ENCODE measurements at regions not wholly inside any gene's neighbourhood (a gene's known extent, or its start where the extent isn't known, plus 50 kb on each side); places are given as distances from the start of the nearest gene placed in this dataset.
A peak's percentile ranks its signal among the peaks of the same experiment; 100 is the strongest.

DNA sequence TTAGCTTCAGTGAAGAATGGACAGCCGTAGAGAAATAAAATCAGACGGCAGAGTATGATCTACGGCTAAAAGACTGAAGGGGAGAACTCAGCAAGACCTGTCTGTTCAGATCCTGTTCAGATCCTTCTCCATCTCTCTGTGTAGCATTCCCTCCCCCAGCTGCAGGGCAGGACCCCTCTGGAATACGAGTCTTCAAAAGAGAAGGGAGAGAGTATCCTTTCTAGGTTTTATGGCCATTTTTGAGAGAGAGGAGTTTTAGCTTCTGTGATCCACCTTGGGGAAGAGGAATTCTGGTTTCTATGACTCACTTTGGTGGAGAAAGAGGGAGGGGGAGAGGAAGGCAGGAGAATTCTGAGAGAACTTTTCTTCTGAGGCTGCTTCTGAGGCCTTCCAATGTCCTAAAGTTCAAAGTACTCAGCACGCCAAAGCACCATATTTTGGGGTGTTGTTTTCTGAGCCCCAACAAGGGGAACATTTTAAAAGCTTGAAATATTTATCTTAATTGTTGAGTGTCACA, 194.4 kb upstream of the TLE4 start:
- DNase-seq, result no peak

DNA sequence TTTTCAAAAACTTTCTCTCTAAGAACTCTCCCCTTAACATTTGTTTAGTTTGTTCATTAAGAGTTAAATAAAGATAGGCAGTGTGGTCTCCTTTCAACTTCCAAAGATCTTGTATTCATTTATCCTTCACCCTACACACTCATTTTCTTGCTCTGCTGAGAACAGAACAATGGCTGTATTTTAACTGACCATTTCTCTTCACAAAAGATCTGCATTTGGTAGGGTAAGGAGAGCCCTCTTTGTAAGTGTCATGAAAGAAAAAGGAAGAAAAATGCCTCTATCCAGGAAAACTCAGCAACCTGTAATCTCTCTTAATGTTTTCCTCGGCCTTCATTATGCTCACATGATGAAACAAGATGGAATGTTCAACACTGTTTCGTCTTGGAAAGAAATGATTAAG, 193.7 kb upstream of the TLE4 start:
- no peak for DNase-seq

- no peak for DNase-seq
These were observed 189.7 kb upstream of the TLE4 start for GRCh38 chr9:79382044-79382443.

DNA sequence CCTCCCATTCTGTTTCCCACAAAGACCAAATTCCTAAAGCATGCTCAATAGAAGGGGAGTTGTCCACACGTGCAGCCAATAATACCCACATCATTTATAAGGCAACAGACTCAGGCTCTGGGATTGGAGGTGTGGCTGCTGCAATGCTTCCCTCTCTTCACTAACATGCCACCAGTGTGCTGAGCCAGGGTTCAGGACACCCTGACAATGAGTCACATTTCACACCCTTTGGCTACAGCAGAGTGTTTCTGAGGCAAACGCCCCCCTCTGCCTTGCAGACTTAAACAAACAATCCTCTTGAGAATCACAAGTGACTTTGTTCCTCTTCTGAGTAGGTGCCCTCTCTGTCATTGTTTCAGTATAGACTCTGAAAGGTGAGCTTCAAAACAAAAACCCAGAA, 189.3 kb upstream of the TLE4 start:
- DNase-seq, result no peak

- DNase-seq, result no peak
These were observed 188.7 kb upstream of the TLE4 start for GRCh38 chr9:79383096-79383495.

- no peak for DNase-seq
These were observed 187.7 kb upstream of the TLE4 start for GRCh38 chr9:79384091-79384490.

DNA sequence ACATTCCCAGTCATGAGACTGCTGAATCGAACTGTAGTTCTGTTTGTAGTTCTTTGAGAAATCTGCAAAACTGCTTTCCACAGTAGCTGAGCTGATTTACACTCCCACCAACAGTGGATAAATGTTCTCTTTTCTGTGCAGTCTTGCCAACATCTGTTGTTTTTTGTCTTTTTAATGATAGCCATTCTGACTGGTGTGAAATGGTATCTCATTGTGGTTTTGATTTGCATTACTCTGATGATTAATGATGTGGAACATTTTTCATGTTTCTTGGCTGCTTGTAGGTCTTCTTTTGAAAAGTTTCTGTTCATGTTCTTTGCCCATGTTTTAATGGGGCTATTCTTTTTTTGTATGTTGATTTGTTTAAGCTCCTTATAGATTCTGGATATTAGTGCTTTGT, 187.3 kb upstream of the TLE4 start:
- DNase-seq, result no peak

- no peak for DNase-seq
These were observed 184.5 kb upstream of the TLE4 start for GRCh38 chr9:79387101-79387835.

DNA sequence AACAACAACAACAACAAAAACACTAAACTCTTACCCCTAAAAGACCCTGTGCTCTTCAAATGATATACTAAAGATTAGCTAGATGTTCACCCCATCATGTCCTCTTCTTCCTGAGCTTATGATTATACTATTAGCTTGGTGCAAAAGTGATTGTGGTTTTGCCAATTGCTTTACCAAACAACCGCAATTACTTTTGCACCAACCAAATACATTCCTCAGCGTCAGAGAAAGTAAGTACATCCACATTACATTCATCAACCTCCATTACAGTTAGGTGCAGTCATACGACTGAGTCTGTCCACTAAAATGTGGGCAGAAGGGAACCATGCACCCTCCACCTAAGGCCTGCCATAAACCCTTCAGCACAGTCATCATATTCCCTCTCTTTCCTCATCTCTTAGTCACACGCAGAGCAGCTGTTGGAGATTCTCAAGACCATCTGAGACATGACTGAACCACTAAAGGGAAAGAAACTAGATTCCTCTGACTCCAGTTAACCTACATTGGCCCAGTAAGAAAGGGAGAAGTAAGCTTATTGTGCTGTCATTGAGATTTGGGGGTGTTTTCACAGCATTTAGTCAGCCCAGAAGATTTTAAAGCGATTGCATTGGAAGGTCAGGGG, 181.6 kb upstream of the TLE4 start:
- DNase-seq, result no peak

DNA sequence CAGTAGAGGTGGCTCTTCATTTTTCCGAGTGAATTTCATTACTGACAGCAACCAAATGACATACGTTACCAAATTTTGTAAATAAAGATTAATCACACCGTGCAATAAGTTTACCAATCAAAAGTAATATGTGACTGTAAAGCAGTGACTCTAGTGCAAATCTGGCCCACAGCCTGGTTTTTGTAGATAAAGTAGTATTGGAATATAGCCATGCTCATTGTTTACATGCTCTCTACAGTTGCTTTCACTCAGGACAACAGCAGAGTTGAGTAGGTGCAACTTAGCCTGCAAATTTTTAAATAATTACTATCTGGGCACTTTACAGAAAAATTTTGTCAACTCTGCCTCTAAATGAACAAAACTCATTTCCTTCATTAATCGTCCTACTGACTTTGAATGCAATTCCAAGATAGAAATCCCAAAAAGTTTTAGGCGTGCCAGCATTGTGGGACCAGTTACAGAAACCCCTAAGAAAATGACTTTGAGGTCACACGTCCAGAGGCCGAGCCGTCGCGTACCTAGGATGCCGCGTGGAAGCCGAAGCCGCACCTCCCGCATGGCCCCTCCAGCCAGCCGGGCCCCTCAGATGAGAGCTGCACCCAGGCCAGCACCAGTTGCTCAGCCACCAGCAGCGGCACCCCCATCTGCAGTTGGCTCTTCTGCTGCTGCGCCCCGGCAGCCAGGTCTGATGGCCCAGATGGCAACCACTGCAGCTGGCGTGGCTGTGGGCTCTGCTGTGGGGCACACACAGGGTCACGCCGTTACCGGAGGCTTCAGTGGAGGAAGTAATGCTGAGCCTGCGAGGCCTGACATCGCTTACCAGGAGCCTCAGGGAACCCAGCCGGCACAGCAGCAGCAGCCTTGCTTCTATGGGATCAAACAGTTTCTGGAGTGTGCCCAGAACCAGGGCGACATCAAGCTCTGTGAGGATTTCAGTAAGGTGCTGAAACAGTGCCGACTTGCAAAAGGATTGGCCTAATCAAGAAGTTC, 180.7 kb upstream of the TLE4 start:
- no peak for DNase-seq

GRCh38 chr9:79395228-79395627, 176.5 kb upstream of the TLE4 start:
- no peak for DNase-seq

DNA sequence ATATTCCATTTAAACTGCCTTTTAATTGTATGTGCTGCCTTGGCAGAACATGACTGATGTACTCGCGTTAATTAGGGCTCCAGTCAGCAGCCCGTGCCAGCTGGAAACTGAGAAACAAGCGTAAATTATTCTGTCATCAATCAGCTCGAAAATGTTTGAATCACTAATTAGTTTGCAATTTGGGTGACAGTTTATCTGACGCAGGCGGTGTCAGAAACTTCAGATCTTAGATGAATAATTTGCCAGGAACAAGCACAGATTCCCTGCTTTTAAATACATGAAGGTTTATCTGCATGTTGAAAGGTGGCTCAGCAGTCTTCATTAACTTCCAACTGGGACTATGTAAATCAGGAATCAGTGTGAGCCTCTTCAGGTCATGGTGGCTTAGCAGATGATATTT, 176.0 kb upstream of the TLE4 start:
- peak; percentile 37 for DNase-seq

DNA sequence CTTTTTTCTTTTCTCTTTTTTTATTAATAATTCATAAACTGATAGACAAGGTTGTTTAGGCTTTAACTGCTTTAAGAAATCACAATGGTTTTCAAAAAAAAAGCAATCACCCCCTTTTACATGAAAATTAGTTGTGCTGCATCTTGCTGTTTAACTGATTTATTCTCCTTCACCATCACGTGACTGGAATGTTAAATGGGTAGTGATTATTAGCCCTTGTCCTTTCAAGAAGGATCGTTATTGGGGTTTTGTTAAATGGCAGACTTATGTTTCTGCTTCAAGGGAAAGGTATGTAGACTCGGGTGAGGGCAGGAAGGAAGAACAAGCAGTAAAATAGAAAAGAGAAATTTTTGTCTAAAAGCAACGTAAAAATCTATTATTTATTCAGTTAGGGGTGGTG, 175.6 kb upstream of the TLE4 start:
- no peak for DNase-seq

GRCh38 chr9:79403495-79403894, 168.3 kb upstream of the TLE4 start:
- no peak for DNase-seq

- no peak for DNase-seq
These were observed 163.6 kb upstream of the TLE4 start for GRCh38 chr9:79408200-79408599.

GRCh38 chr9:79408617-79409016, 163.1 kb upstream of the TLE4 start:
- no peak for DNase-seq

DNA sequence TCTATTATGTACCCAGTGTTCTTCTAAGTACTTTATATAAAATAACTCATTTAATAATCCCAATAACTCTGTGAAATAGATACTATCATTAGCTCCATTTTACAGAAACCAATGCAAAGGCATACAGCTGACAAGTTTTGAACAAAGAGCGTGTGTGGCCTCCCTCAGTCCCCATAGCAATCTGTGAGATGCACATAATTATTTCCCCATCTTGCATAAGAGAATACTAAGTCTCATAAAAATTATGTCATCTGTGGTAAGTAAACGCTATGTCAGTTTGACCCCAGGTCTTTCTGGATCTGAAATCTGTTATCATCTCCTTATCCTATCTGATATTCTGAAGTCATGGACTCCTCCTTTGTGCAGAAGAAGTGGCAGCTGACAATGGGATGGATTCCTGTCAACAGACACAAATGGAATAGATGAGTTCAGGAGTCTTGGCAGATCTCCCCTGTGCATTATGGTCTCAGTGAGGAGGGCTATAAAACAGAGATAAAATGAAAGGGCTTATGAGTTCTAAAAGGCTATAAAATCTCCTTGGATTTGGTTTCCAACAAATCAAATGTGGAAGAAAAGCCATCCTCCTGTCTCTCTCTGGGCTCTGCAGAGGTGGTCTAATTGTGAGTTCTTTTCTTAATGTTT, 162.5 kb upstream of the TLE4 start:
- no peak for DNase-seq

- DNase-seq, result no peak
These were observed 145.9 kb upstream of the TLE4 start for GRCh38 chr9:79425840-79426239.

- DNase-seq, result no peak
These were observed 143.3 kb upstream of the TLE4 start for GRCh38 chr9:79428422-79428821.

GRCh38 chr9:79430619-79431018, 141.1 kb upstream of the TLE4 start:
- no peak for DNase-seq

- no peak for DNase-seq
These were observed 140.6 kb upstream of the TLE4 start for GRCh38 chr9:79431019-79431679.

GRCh38 chr9:79432485-79432884, 139.3 kb upstream of the TLE4 start:
- no peak for DNase-seq
